NCI-H510A (cell line): ENCODE measurements at regions not wholly inside any gene's neighbourhood (a gene's known extent, or its start where the extent isn't known, plus 50 kb on each side); places are given as distances from the start of the nearest gene placed in this dataset.

Experiments
- DNase-seq: peaks from one replicate; lab custom pipeline; 2025; lab: John Stamatoyannopoulos, UW

GRCh38 chr4:22217480-22217879 is 268.9 kb upstream of the KCNIP4 start:
- DNase-seq = no peak

- DNase-seq = no peak
Measured at GRCh38 chr4:22216278-22216677, 267.7 kb upstream of the KCNIP4 start.

- DNase-seq = no peak
Measured at GRCh38 chr4:22215084-22215483, 266.5 kb upstream of the KCNIP4 start.

GRCh38 chr4:22203711-22204011 is 255.1 kb upstream of the KCNIP4 start:
- DNase-seq = no peak

GRCh38 chr4:22202975-22203710 is 254.6 kb upstream of the KCNIP4 start:
- no peak for DNase-seq

- DNase-seq = no peak
Measured at GRCh38 chr4:22202246-22202974, 253.8 kb upstream of the KCNIP4 start.

GRCh38 chr4:22201256-22201655 is 252.7 kb upstream of the KCNIP4 start:
- no peak for DNase-seq

- no peak for DNase-seq
Measured at GRCh38 chr4:22196551-22196950, 248.0 kb upstream of the KCNIP4 start.

GRCh38 chr4:22192084-22192511 is 243.5 kb upstream of the KCNIP4 start:
- no peak for DNase-seq

GRCh38 chr4:22191565-22191964 is 243.0 kb upstream of the KCNIP4 start:
- no peak for DNase-seq

- DNase-seq = no peak
Measured at GRCh38 chr4:22190855-22191254, 242.3 kb upstream of the KCNIP4 start.

- DNase-seq = no peak
Measured at GRCh38 chr4:22187203-22187820, 238.7 kb upstream of the KCNIP4 start.

GRCh38 chr4:22181736-22182135 is 233.2 kb upstream of the KCNIP4 start:
- no peak for DNase-seq

- DNase-seq = no peak
Measured at GRCh38 chr4:22179124-22179874, 230.7 kb upstream of the KCNIP4 start.

- DNase-seq = no peak
Measured at GRCh38 chr4:22174640-22175039, 226.1 kb upstream of the KCNIP4 start.

- DNase-seq = no peak
Measured at GRCh38 chr4:22170353-22170752, 221.8 kb upstream of the KCNIP4 start.

- DNase-seq = no peak
Measured at GRCh38 chr4:22167201-22167600, 218.6 kb upstream of the KCNIP4 start.

GRCh38 chr4:22162454-22162853 is 213.9 kb upstream of the KCNIP4 start:
- no peak for DNase-seq

- no peak for DNase-seq
Measured at GRCh38 chr4:22130741-22131140, 182.2 kb upstream of the KCNIP4 start.

GRCh38 chr4:22129454-22130029 is 181.0 kb upstream of the KCNIP4 start:
- DNase-seq = no peak

- DNase-seq = no peak
Measured at GRCh38 chr4:22122062-22122461, 173.5 kb upstream of the KCNIP4 start.

- DNase-seq = no peak
Measured at GRCh38 chr4:22115262-22115661, 166.7 kb upstream of the KCNIP4 start.
